ENCODE measurements at regions not wholly inside any gene's neighbourhood (a gene's known extent, or its start where the extent isn't known, plus 50 kb on each side); places are given as distances from the start of the nearest gene placed in this dataset.

DNA sequence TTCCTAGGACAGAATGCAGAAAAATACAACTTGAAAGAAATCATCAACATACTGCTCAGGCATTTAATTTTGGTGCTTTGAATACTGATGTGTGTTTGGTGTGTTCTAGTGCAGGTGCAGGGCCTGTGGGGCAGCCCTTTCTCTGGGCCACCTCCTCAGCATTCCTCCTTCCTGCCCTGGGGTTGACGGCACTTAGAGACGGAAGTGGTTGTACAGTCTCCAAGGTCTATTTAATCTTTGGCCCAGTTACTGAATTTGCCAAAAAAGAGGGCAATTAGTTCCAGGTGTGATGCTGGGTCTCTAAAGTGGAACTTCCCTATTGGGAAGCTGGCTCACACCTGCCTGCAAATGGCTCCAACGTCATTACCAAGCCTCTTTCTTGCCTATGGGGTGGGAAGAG lies 269.0 kb downstream of the SH3GL2 start:
- TF ChIP-seq POLR2A (IDR thresholded peaks at IDR 0.05) (no peak), CTCF (IDR thresholded peaks at IDR 0.05) (no peak)

All from prostate gland (tissue), 2 donors.